Gastroesophageal sphincter (tissue), 4 donors: ENCODE measurements at regions not wholly inside any gene's neighbourhood (a gene's known extent, or its start where the extent isn't known, plus 50 kb on each side); places are given as distances from the start of the nearest gene placed in this dataset.
A peak's percentile ranks its signal among the peaks of the same experiment; 100 is the strongest.

ENCODE experiments used
- ATAC-seq: fragments of 150-250 bp; one replicate; pipeline ENCODE4 v1.9.1; 2016; ENCODE audit warnings: mild to moderate bottlenecking, moderate library complexity
- H3K27ac ChIP-seq, 4 donors: fragments of 200-600 bp; sonication (generic) in 3 of 4; 1 replicate in 3 of 4; 2 replicates in 1 of 4; pipeline ENCODE4 v1.5.1; 2016 to 2019
- H3K27me3 ChIP-seq: fragments of 200-600 bp; sonication (generic); one replicate; pipeline ENCODE4 v1.5.1; 2019
- H3K36me3 ChIP-seq, 2 donors: fragments of 200-600 bp; sonication (generic); one replicate each; pipeline ENCODE4 v1.5.1; 2019; ENCODE audit warnings: control low read depth in 1 of 2
- H3K4me1 ChIP-seq, 3 donors: fragments of 200-600 bp; sonication (generic); 1 replicate in 2 of 3; 2 replicates in 1 of 3; pipeline ENCODE4 v1.5.1; 2016 to 2019; ENCODE audit warnings: control low read depth in 2 of 3
- H3K4me3 ChIP-seq, 2 donors: fragments of 200-600 bp; sonication (generic); one replicate each; pipeline ENCODE4 v1.5.1; 2019; ENCODE audit warnings: mild to moderate bottlenecking in 1 of 2, moderate library complexity in 1 of 2
- H3K9me3 ChIP-seq, 3 donors: fragments of 200-600 bp; sonication (generic); one replicate each; pipeline ENCODE4 v1.5.1; 2017 to 2019; ENCODE audit warnings: control low read depth in 2 of 3
- EP300 ChIP-seq: sonication (generic); formaldehyde crosslinking; IDR thresholded peaks from one replicate; pipeline ENCODE4 v1.6.1; 2017; ENCODE audit warnings: antibody characterized with exemption, mild to moderate bottlenecking
- POLR2A ChIP-seq, 2 donors: fragments of 450-650 bp; IDR thresholded peaks; one replicate each; pipeline ENCODE4 v1.6.1; 2017; ENCODE audit warnings: antibody characterized with exemption in 2 of 2, mild to moderate bottlenecking in 2 of 2, moderate library complexity in 1 of 2
- POLR2AphosphoS5 ChIP-seq: sonication (generic); formaldehyde crosslinking; IDR thresholded peaks from one replicate; pipeline ENCODE4 v1.6.1; 2017; ENCODE audit warnings: antibody characterized with exemption
- WGBS, 2 donors: methylation state at CpG; one replicate each; pipeline ENCODE4 v1.1.5; 2018; ENCODE audit warnings: low coverage in 1 of 2; 5-methylcytosine and 5-hydroxymethylcytosine counted together
- TF ChIP-seq, protein P1 (sequence below), 4 experiments: fragments of 200-600 bp in 2 of 4; fragments of 450-650 bp in 2 of 4; sonication (generic) in 1 of 4; IDR thresholded peaks; one replicate each; pipeline ENCODE4 v1.5.1; 2017 to 2019; ENCODE audit warnings: antibody characterized with exemption in 4 of 4, mild to moderate bottlenecking in 2 of 4, moderate library complexity in 2 of 4

DNA sequence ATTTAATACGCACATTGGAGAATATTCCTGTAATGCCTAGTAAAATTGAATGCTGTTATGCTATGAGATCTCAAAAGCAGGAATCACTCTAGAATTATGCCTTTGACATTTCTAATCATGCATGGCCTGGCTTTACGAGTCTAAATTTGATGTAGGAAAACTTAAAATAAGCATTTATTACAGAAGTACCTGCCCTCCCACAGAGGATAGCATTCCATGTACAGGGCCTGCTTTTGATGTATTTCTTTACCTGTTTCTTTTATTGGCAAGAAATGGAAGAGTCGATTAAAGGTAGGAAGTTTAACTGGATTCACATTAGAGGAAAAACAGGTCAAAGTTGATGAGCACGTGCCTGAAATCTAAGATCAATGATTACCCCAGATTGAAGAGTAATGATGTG, 219.5 kb downstream of the PCDH7 start:
- no peak for ATAC-seq
- TF ChIP-seq POLR2A (IDR thresholded peaks at IDR 0.05) (no peak), EP300 (no peak), POLR2AphosphoS5 (no peak)
- TF ChIP-seq, protein P1, sequence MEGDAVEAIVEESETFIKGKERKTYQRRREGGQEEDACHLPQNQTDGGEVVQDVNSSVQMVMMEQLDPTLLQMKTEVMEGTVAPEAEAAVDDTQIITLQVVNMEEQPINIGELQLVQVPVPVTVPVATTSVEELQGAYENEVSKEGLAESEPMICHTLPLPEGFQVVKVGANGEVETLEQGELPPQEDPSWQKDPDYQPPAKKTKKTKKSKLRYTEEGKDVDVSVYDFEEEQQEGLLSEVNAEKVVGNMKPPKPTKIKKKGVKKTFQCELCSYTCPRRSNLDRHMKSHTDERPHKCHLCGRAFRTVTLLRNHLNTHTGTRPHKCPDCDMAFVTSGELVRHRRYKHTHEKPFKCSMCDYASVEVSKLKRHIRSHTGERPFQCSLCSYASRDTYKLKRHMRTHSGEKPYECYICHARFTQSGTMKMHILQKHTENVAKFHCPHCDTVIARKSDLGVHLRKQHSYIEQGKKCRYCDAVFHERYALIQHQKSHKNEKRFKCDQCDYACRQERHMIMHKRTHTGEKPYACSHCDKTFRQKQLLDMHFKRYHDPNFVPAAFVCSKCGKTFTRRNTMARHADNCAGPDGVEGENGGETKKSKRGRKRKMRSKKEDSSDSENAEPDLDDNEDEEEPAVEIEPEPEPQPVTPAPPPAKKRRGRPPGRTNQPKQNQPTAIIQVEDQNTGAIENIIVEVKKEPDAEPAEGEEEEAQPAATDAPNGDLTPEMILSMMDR (IDR thresholded peaks at IDR 0.05) = no peak
- no peaks in the 10 kb centered on the region for H3K9me3 ChIP-seq
- H3K27ac ChIP-seq = no peak overlapping the region
- no peaks in the 10 kb centered on the region for H3K27me3 ChIP-seq
- H3K4me3 ChIP-seq = no peak overlapping the region
- H3K4me1 ChIP-seq = peaks cover 0 to 5% (median 3%) of the 10 kb centered on the region in 3 donors
- no peaks in the 10 kb centered on the region for H3K36me3 ChIP-seq
- WGBS, 2 donors = 60 to 70% methylated on average over 4 of the region's 4 CpGs

DNA sequence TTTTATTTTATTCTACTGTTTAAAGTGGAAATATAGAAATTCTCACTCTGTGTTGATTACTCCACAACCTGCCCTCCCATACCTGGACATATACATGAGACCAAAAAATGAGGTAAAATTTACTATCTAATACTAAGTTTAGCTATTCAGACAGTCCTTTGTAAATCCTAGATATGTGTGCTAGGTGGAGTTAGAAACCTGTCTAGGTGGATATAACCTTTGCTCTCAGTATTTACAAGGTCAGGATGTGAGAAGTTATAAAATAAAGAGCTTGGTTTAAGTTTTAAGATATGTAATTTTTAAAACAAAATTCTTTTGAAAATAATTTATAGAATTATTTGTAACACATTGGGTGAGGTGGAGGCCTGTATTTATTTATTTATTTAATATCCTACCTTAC, 221.5 kb downstream of the PCDH7 start:
- Histone ChIP-seq H3K4me1 (peaks cover 0 to 14% (median 3%) of the 10 kb centered on the region in 3 donors), H3K9me3 (no peaks in the 10 kb centered on the region), H3K36me3 (no peaks in the 10 kb centered on the region), H3K27me3 (no peaks in the 10 kb centered on the region), H3K4me3 (no peak overlapping the region), H3K27ac (no peak overlapping the region)
- ATAC-seq = no peak
- no peak for TF ChIP-seq EP300
- TF ChIP-seq, protein P1 (IDR thresholded peaks at IDR 0.05) = no peak
- no peak for TF ChIP-seq POLR2AphosphoS5
- TF ChIP-seq POLR2A (IDR thresholded peaks at IDR 0.05) = no peak

DNA sequence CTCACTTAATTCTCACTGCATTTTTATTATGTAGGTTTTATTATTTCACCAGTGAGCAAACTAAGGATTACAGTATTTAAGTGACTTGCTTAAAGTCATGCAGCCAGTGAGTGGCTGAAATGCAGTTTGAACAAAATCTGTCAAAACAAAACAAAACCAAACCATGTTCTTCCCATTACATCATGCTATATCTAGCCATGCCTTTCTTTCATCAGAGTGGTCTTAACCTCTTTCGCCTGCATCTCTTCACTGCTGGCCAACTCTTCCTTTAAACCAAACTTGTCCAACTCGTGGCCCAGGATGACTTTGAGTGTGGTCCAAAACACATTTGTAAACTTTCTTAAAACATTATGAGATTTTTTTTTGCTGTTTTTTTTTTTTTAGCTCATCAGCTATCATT, 223.2 kb downstream of the PCDH7 start:
- ATAC-seq = no peak
- Histone ChIP-seq H3K36me3 (no peaks in the 10 kb centered on the region), H3K27me3 (no peaks in the 10 kb centered on the region), H3K9me3 (no peaks in the 10 kb centered on the region), H3K27ac (no peak overlapping the region), H3K4me1 (peaks cover 0 to 14% (median 3%) of the 10 kb centered on the region in 3 donors), H3K4me3 (no peak overlapping the region)
- 28 to 39% methylated on average over 2 of the region's 2 CpGs for WGBS, 2 donors
- TF ChIP-seq EP300 (no peak), POLR2A (IDR thresholded peaks at IDR 0.05) (no peak), POLR2AphosphoS5 (no peak)
- TF ChIP-seq, protein P1 (IDR thresholded peaks at IDR 0.05) = no peak

DNA sequence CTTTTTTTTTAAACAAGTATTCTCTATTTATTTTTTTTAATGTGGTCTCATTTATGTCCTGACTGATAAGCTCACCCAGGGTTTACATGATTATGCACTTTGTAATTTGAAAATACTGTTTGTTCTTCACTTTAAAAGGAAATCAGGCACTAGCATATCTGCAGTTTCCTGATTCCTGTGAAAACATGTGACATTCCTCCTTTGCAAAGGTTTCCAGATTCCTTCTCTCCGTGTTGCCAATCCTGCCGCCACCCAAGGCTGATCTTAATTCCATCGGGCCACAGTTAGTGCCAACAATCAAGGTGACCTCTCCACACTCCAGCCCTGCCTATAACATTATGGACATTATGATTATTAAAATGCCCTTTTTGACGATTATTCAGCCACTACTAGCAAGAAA, 225.4 kb downstream of the PCDH7 start:
- no peak for ATAC-seq
- H3K36me3 ChIP-seq = no peaks in the 10 kb centered on the region
- no peak overlapping the region for H3K4me3 ChIP-seq
- 44 to 46% methylated on average over 4 of the region's 4 CpGs for whole genome bisulfite sequencing, 2 donors
- no peaks in the 10 kb centered on the region for H3K9me3 ChIP-seq
- H3K27ac ChIP-seq = peak overlapping the region in 1 of 4 donors; percentile 2
- no peak for TF ChIP-seq POLR2A (IDR thresholded peaks at IDR 0.05)
- TF ChIP-seq POLR2AphosphoS5 = no peak
- TF ChIP-seq, protein P1 (IDR thresholded peaks at IDR 0.05) = no peak
- no peak for TF ChIP-seq EP300
- H3K27me3 ChIP-seq = no peaks in the 10 kb centered on the region
- peaks cover 0 to 21% (median 3%) of the 10 kb centered on the region in 3 donors for H3K4me1 ChIP-seq

DNA sequence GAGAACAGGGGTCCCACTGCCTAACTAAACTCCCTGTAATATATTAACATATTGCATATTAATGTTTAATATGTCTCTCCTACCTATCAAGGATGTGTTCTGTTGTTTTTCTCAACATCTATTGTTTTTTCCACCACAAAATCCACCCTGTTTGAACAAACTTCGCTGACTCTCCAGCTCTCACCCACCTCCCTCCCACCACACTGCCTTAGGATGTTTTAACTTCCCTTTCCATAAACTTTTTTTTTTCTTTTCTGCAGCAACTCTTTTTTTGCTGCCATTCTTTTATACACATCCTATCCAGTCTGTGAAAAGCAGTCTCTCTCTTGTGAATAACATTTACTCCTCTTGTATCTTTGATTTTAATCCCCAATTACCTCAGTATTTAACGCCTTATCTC, 226.1 kb downstream of the PCDH7 start:
- Histone ChIP-seq H3K36me3 (no peaks in the 10 kb centered on the region), H3K4me3 (no peak overlapping the region), H3K9me3 (no peaks in the 10 kb centered on the region), H3K27ac (peak overlapping the region in 1 of 4 donors; percentile 2), H3K4me1 (peaks cover 0 to 21% (median 3%) of the 10 kb centered on the region in 3 donors), H3K27me3 (no peaks in the 10 kb centered on the region)
- TF ChIP-seq POLR2A (IDR thresholded peaks at IDR 0.05) = no peak
- TF ChIP-seq, protein P1 (IDR thresholded peaks at IDR 0.05) = no peak
- no peak for TF ChIP-seq POLR2AphosphoS5
- ATAC-seq = no peak
- 86 to 97% methylated on average over 1 to 2 of the region's 2 CpGs for WGBS, 2 donors
